ENCODE measurements at regions not wholly inside any gene's neighbourhood (a gene's known extent, or its start where the extent isn't known, plus 50 kb on each side); places are given as distances from the start of the nearest gene placed in this dataset.

DNA sequence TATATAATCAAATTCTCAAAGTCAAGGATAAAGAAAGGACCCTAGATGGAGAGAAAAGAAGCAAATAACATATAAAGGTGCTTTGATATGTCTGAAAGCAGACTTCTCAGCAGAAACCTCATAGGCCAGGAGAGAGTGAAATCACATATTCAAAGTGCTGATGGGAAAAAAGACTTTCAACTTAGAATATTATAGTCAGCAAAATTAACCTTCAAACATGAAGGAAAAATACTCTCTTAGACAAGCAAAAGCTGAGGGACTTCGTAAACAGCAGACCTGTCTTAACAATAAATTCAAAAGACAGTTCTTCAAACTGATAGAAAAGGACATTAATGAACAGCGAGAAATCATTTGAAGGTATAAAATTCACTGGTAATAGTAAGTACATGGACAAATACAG is 107.2 kb upstream of the KCNH7 start:
- no peak for DNase-seq (ENCODE audit: low spot score)

DNA sequence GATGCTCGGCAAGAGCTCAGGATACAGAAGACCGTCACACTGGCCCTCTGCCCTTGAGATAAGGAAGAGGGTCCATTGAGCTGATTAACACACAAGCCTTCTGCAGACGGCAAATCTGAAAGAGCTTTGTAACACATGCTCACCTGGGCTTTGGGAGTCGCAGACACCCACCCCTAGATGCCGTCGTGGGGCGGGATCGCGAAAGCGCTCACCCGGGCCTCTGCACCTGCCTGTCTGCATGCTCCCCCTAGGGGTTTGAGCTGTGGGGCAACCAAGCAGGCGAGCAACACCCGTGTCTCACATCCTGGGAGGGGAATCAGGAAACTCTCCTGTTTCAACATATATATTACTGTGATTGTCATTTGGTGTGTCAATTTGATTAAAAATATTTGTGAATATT is 99.8 kb upstream of the KCNH7 start:
- no peak for DNase-seq (ENCODE audit: low spot score)

DNA sequence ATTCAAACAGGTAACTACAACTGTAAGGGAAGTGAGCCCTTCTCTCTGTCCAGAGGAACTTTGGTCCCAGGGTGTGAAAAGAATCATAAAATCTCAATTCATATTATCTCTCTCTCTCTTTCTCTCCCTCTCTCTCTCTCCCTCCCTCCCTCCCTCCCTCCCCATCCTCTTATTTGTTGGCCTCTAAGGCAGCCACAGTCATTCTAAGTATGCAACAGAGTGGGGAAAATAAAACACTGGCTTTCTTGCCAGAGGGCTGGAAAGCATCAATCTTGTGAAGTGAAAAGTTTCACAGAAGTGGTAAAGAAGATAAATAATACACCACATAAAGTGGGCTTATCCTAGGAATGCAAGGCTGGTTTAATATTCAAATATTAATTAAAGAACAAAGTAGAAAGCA is 95.6 kb upstream of the KCNH7 start:
- DNase-seq (ENCODE audit: low spot score), result no peak

DNA sequence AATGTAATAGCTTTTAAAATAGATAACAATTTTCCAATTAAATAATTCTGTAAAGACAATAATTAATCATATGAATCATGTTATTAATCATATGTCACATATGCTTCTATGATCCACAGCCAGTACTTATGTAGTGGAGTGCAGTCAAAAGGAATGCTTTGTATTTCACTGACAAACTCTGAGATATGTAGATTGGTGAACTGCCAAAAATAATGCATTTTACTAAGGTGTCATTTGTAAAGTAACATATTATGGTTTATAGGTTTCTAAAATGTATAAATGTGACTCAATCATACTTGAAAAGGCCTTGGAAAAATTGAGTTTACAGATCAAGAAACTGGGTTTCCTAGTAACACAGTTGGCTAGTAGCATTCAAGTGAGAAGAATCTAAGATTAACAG is 93.8 kb upstream of the KCNH7 start:
- DNase-seq (ENCODE audit: low spot score), result no peak

DNA sequence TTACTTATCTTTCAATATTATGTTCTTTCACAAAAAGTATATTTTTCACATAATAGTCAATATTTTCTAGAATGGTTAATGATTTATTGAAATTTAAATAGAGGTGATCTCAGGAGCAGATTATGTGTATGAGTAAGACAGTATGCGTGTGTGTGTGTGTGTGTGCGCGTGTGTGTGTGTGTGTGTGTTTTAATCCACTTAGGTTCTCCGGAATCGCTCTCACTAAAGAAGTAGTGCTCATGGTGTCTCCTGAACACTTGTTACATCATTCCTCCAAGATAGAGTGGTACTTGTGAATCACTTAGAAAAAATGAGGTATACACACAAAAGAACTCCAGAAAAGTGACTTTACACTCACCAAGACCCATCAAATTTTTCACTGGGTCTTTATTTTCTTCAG is 91.0 kb upstream of the KCNH7 start:
- DNase-seq (ENCODE audit: low spot score), result no peak

DNA sequence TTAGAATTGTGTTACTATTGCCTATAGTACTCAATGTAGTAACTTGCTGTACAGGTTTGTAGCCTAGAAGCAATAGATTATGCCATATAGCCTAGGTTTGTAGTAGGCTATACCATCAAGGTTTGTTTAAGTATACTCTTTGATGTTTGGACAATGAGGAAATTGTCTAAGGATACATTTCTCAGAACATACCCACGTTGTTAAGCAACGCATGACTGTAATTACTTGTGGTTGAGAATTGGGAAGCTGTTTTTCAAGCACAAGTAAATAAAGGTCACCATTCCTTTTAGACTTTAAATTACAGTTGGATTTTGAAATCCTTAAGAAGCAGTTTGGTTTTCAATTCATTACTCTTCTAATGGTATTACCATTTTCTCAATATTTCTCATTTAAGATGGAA is 89.8 kb upstream of the KCNH7 start:
- no peak for DNase-seq (ENCODE audit: low spot score)

DNA sequence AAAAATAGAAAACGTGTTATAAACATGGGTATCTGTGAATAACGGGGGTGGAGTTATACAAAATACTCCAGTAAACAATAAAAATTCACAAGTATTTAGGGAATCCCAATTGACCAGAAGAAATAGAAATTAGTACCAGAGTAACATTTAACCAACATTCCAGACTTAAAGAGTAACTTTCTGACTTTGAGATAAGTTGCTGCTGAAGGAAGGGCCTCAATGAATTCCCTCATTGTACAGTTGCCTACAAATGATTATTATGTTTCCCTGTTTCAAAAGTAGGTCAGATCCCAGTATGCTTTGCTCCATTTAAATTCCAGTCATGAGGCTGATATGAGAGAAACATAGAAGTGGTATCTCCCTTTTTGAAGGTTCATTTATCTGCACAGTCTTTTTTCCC is 88.3 kb upstream of the KCNH7 start:
- no peak for DNase-seq (ENCODE audit: low spot score)

DNA sequence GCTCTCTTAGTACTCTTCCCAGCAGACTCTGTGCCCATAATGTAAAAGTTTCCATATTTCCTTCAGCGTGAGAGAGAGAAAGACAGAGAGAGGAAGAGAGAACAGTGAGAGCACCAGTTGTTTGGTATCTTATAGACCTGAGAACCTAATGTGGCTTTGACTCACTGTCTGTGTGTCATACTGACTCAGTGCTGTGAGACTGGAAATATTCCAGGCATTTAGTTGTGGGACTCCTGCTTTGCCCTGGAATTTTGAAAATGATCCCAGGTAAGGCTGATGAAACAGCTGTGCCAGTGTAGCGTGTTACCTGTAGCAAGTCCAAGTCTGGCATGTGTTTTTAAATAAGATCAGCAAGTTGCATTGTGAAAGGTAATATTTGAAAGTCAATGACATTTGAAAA is 87.9 kb upstream of the KCNH7 start:
- DNase-seq (ENCODE audit: low spot score), result peak; percentile 4

DNA sequence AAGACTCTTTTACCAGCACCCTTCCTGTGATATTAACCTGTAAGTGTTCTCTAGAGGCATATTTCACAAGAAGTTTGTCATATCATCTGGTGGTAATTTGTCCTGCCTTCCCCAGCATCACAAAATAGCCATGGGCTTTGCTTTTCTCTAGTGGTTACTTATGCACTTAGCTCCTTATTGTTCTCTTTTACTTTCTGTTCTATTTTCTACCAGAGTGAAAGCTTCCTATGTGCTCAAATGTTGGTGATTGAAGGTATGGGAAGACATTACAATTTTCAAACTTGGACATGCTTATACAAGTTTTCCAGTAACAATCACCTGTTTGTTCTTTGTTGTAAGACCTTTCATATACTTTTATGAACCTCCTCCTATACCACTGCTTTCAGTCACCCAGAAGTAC is 87.0 kb upstream of the KCNH7 start:
- DNase-seq (ENCODE audit: low spot score), result no peak

DNA sequence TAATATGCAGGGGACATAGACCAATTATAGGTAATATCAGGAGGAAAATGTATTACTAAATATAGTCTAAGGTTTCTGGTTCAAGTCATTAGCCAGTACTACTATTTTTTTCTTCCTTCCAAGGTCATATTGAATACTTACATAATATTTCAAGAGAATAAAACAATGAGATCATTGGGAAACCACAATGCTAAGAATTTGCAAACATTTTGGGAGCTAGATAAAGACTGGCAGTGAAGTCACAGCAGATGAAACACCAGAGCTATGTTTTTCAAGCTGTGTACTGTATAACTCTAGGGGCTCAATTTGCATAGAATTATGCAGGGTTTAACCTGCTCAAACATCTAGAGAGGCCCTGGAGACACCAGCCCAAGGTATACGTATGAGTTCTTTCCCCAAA is 80.5 kb upstream of the KCNH7 start:
- no peak for DNase-seq (ENCODE audit: low spot score)

DNA sequence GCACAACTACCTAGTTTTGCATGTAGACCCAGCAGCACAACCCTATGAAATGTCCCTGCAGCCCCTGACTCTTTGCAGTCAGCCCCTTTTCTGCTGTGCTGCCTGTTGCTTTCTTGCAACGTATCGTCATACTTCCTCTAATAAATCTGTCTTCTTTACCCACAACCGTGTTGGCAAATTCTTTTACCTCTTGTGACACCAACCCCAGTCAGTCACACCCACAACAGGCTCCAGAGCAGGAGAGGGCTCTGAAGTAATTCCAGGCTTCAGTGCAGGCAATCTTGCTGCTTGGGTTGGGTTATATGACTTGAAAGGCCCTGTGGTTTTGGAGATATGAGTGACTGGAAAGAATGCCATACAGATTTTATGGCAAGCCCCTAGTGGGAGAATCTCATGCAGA is 79.1 kb upstream of the KCNH7 start:
- no peak for DNase-seq (ENCODE audit: low spot score)

DNA sequence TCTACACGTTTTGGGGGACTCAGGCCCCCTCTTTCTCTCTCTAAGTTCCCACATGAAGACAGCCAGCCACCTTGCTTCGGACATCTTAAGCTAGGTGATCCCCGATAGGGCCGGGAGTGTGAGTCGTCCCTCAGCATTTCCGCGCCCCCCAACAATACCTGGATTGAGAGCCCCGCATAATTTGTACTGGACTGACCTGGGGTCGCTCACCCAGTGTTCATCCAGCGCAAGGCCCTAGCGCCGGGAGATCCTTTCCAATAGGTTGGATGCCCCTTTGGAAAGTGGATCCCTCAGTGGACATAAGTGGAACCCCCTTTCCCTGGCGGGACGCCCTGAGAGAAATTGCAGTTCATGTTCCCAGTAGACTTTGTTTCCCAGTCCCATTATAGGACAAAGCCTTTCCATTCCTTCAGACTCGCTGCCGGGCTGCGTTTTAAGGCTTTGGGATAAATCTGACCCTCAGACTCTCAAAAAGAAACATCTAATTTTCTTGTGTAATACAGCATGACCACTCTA is 77.8 kb upstream of the KCNH7 start:
- no peak for DNase-seq (ENCODE audit: low spot score)

DNA sequence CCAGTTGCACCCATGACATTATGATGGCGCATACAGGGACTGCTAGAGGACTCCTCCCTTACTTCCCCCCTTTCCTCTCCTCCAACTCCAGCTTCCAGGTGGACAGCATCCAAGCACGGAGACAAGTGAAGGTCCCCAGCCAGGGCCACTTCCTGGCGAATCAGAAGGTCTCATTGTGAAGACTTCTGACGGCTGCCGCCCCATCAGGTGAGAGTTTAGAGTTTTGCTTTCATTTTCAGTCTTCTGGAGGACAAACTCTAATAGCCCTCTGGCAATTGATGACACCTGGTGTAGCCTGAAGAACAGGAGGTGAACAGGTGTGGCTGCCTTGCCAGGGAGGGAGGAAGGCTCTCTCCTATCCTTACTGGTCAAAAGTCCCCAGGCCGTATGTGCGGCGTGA is 77.3 kb upstream of the KCNH7 start:
- DNase-seq (ENCODE audit: low spot score), result no peak

DNA sequence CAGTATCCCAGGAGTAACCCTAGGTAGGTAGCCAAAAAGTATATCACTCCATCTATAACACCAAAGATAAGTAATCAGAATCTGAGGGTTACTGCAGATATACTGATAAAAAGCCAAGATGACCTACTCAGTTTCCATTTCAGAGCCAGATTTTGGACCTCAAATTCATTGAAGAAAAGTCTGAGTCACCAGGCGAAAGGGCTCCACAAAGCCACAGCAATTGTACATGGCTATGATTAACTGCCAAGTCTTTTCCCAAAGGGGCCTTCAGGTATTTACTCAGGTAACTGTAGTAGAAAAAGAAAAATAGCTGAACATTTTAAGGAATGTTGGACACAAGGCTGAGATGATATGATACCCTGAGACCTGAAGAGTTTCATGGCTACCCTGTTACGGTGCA is 75.6 kb upstream of the KCNH7 start:
- DNase-seq (ENCODE audit: low spot score), result no peak

DNA sequence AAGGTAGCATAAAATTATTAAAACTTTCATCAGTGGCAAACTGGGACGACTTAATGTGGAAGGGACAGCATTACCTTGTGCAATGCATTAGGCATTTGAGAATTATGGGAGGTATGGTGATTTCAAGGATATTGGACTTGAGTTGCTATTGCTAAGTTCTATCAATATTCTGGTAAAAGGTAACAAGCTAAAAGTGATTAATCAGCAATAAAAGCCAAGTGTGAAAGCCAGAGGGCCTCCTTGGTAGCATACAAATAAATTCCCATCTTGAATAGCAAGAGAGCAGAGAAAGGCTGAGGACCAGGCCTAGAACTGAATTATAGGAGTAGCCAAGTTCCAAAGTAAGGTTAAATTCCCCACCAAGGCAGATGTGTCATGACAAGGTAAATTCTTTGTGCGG is 74.2 kb upstream of the KCNH7 start:
- DNase-seq (ENCODE audit: low spot score), result no peak

DNA sequence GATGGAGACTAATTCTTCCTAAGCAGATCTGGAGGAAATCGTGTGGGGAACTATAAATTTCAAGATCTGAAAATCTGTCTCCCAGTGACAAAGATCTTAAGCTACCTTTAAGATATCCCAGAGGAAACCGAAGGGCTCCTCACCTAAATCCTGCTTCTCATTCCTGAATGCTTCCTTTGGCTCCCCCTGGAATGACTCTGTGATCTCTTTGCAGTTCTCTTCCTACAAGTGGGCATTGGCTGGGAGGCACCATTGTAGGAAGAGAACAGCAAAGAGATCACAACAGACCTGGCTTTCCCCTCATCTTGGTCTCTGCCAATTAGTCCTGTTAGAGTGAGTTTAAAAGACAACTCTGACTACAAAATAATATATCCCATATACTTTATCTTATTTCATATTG is 70.0 kb upstream of the KCNH7 start:
- DNase-seq (ENCODE audit: low spot score), result no peak

DNA sequence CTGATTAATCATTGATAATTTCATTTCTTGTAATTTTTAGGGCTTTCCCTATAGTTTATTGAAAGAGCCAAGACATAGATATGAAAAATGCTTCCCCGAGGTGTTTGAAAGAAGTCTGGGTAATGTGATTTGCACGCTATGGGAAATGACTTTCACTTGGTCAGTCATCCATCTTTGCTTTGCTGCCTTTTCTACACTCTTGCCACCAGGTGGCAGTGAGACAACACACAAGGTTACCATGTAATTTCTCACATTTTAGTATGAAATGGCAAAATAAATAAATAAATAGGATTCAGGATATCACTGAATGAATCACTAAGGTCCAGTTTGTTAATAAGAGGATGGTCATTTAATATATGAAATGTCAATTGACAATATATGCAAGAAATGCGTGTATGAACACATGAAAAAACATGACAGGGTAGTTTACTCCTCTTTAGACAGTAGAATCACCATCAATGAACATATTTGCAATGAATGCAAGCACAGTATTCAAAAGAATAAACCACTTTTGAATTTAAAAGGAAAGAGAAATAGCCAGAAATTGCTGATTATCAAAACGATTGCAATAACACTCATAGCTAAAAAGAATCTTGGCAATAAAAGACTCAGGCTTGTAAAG is 52.2 kb upstream of the KCNH7 start:
- DNase-seq (ENCODE audit: low spot score), result peak; percentile 67

DNA sequence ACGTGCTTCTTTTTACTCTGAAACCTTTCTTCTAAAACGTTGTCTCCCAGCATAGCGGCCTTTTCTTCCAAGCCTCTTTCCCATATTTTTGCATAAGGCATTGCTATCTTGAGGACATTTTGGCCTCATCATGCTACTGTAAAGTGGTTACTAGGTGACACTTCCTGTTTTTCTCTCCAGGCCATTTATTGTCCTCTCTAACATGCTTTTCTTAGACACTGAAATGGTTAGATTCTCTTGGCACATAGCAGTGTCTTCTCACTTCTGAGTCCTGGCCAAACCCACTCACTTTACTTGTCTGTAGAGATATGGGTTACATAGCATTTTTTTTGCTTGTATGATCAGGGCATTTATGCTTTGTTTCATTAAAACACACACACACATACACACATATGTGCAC is 50.1 kb upstream of the KCNH7 start:
- no peak for DNase-seq (ENCODE audit: low spot score)

All from pons (tissue), 1 donor.